ENCODE measurements at regions not wholly inside any gene's neighbourhood (a gene's known extent, or its start where the extent isn't known, plus 50 kb on each side); places are given as distances from the start of the nearest gene placed in this dataset.

GRCh38 chr11:70915158-70915985 lies 337.0 kb downstream of the SHANK2 start:
- DNase-seq: no peak

- DNase-seq: no peak
Observed at GRCh38 chr11:70916351-70916750, 336.0 kb downstream of the SHANK2 start.

- DNase-seq: no peak
Observed at GRCh38 chr11:70918242-70918641, 334.1 kb downstream of the SHANK2 start.

- no peak for DNase-seq
Observed at GRCh38 chr11:70921804-70922203, 330.6 kb downstream of the SHANK2 start.

- DNase-seq: no peak
Observed at GRCh38 chr11:70924108-70924507, 328.3 kb downstream of the SHANK2 start.

GRCh38 chr11:70925238-70925637 lies 327.1 kb downstream of the SHANK2 start:
- DNase-seq: no peak

- no peak for DNase-seq
Observed at GRCh38 chr11:70926543-70927201, 325.7 kb downstream of the SHANK2 start.

- no peak for DNase-seq
Observed at GRCh38 chr11:70928854-70929598, 323.4 kb downstream of the SHANK2 start.

GRCh38 chr11:70930215-70930614 lies 322.2 kb downstream of the SHANK2 start:
- no peak for DNase-seq

- DNase-seq: no peak
Observed at GRCh38 chr11:70931430-70931829, 320.9 kb downstream of the SHANK2 start.

- no peak for DNase-seq
Observed at GRCh38 chr11:70933981-70934583, 318.3 kb downstream of the SHANK2 start.

- DNase-seq: no peak
Observed at GRCh38 chr11:70935006-70935768, 317.2 kb downstream of the SHANK2 start.

- DNase-seq: no peak
Observed at GRCh38 chr11:70942593-70942992, 309.8 kb downstream of the SHANK2 start.

- DNase-seq: no peak
Observed at GRCh38 chr11:70944141-70944540, 308.2 kb downstream of the SHANK2 start.

- no peak for DNase-seq
Observed at GRCh38 chr11:70944636-70945035, 307.7 kb downstream of the SHANK2 start.

GRCh38 chr11:70948398-70948797 lies 304.0 kb downstream of the SHANK2 start:
- DNase-seq: no peak

- DNase-seq: peak; percentile 57
Observed at GRCh38 chr11:70948855-70949531, 303.4 kb downstream of the SHANK2 start.

GRCh38 chr11:70951139-70951804 lies 301.1 kb downstream of the SHANK2 start:
- DNase-seq: no peak

- no peak for DNase-seq
Observed at GRCh38 chr11:70952191-70952590, 300.2 kb downstream of the SHANK2 start.

GRCh38 chr11:70953720-70954119 lies 298.7 kb downstream of the SHANK2 start:
- DNase-seq: no peak

GRCh38 chr11:70954471-70954870 lies 297.9 kb downstream of the SHANK2 start:
- no peak for DNase-seq

Data from DMS153 (cell line).